Left ventricle myocardium superior (tissue), 1 donor: ENCODE measurements at regions not wholly inside any gene's neighbourhood (a gene's known extent, or its start where the extent isn't known, plus 50 kb on each side); places are given as distances from the start of the nearest gene placed in this dataset.

Experiments
- ATAC-seq: fragments of 200-7000 bp; cut with Tn5 transposase; one replicate; pipeline ENCODE4 v1.9.1; 2020; ENCODE audit warnings: mild to moderate bottlenecking, moderate library complexity
- DNase-seq: peaks from one replicate; pipeline ENCODE4 v3.0.0-alpha.2; 2020
- intact Hi-C: fragments of 100-400 bp; cut with micrococcal nuclease; formaldehyde crosslinking; loops from one replicate; pipeline ENCODE4 v1.11.0; 2022
- donor health status: DM: no; HTN: yes; CAD: no; lungs with severe emphysema.

GRCh38 chr9:29906065-29906464 lies 2332.8 kb upstream of the C9orf72 start:
- intact Hi-C loops: no loop called here
- ATAC-seq (no peak), DNase-seq (no peak)

- intact Hi-C loops: no loop called here
- DNase-seq: no peak
- no peak for ATAC-seq
Observed at GRCh38 chr9:29928072-29928471, 2354.8 kb upstream of the C9orf72 start.

DNA sequence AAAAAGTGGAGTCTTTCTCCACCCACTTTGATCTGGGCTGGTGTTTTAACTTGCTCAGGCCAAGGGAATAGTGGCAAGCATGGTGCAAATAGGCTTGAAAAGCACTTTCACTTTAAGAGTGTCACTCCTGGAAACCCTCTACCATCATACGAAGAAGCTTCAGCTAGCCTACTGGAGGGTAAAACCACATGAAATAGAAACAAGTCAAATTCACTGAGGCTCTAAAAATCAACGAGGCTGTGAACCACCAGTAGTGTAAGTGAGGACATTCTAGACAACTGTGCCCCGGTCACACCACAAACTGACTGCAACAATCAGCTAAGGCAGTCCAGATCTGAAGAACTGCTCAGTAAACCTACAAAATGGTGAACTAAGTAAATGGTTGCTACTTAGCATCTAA lies 2366.3 kb upstream of the C9orf72 start:
- DNase-seq: no peak
- intact Hi-C loops: no loop called here
- no peak for ATAC-seq

GRCh38 chr9:29945012-29945411 lies 2371.7 kb upstream of the C9orf72 start:
- DNase-seq (no peak), ATAC-seq (no peak)
- intact Hi-C loops: no loop called here

- DNase-seq (no peak), ATAC-seq (no peak)
- intact Hi-C loops: no loop called here
Observed at GRCh38 chr9:29958469-29958868, 2385.2 kb upstream of the C9orf72 start.

DNA sequence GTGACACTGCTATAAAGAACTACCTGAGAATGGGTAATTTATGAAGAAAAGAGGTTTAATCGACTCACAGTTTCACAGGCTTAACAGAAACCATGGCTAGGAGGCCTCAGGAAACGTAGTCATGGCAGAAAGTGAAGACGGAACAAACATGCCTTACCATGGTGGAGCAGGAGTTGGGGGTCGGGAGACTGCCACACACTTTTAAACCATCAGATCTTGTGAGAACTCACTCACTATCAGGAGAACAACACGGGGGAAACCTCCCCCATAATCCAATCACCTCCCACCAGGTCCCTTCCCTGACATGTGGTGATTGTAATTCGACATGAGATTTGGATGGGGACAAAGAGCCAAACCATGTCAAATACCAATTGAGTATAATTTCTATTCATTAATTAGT lies 2392.6 kb upstream of the C9orf72 start:
- DNase-seq (no peak), ATAC-seq (no peak)
- intact Hi-C loops: no loop called here

DNA sequence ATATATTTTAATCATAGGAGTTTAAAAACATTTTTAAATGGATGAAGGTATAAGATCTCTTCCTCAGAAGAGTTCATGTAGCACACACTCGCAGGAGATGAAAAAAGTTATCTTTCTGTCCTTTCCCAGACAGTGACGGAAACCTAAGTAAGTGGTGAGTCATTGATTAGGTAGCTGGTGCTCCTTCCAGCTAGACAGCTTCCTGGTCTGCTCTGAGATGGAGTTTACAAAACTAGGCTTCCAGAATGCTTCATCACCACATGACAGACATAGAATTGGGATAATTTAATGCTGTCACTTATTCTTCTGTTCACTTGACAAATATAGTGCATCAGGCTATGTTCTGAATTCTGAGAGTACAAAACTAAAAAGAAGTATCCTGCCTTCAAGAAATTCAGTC lies 2393.0 kb upstream of the C9orf72 start:
- DNase-seq: no peak
- ATAC-seq: no peak
- intact Hi-C loops: no loop called here

GRCh38 chr9:29968831-29969230 lies 2395.6 kb upstream of the C9orf72 start:
- intact Hi-C loops: no loop called here
- DNase-seq (no peak), ATAC-seq (no peak)

GRCh38 chr9:29969408-29969807 lies 2396.1 kb upstream of the C9orf72 start:
- no peak for DNase-seq
- intact Hi-C loops: no loop called here
- no peak for ATAC-seq

- intact Hi-C loops: no loop called here
- ATAC-seq: no peak
- no peak for DNase-seq
Observed at GRCh38 chr9:29969856-29970647, 2396.8 kb upstream of the C9orf72 start.

GRCh38 chr9:29974197-29974596 lies 2400.9 kb upstream of the C9orf72 start:
- ATAC-seq: no peak
- intact Hi-C loops: no loop called here
- DNase-seq: no peak

DNA sequence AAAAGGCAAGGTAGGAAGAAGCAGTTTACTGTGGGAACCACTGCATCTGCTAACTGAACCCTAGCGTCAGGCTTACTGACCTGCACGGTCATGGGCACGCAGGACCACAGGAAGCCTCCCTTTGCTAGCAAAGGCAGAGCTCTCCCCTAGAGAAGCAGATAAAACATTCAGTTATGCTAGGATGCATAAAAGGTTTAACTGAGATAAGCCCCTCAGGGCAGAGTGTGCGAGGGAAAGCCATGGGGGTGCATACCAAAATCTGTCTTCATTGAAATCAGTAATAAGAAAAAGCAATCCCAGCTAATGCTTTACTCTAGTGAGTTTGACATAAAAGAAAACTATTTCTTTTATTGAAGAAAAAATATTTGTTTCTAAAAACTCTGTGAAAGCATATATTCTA lies 2403.7 kb upstream of the C9orf72 start:
- ATAC-seq: no peak
- intact Hi-C loops: no loop called here
- DNase-seq: no peak

- ATAC-seq (no peak), DNase-seq (no peak)
- intact Hi-C loops: no loop called here
Observed at GRCh38 chr9:29981013-29981412, 2403.4 kb upstream of the ACO1 start.

- DNase-seq (no peak), ATAC-seq (no peak)
- intact Hi-C loops: no loop called here
Observed at GRCh38 chr9:29999645-30000044, 2384.8 kb upstream of the ACO1 start.

DNA sequence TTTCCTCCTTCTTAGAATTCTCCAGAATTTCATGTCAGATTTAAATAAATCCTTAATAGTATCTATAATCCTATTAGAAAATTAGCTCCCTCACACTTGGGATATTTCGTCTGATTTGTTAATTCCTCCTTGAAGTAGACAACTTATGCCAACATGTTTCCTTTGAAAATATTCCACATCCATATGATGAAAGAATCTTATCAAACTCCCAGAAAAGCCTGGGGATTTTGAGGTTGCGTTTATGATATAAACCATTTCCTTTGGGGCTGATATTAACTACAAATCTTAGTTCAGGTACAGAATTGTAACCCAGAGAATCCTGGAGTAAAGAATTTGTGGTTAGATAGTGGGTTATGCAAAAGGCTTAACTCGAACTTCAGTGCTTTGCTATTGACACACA lies 2373.8 kb upstream of the ACO1 start:
- ATAC-seq: no peak
- intact Hi-C loops: no loop called here
- DNase-seq: no peak

DNA sequence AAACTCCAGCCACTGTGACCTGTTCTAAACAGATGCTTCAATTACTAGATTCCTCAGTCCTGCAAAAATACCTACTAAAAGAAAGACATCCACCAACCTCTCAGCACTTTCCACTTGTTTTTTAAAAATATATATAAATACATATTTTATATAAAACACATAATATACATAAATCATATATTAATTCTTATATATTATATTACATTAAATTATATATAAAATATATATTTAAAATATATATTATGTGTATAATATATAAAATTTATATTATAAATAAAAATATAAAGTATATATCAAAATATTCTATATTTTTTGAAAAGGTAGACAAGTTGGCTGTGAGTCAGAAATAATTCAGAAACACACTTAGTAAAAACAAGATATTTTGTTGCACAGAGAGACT lies 2371.8 kb upstream of the ACO1 start:
- DNase-seq: no peak
- no peak for ATAC-seq
- intact Hi-C loops: no loop called here

DNA sequence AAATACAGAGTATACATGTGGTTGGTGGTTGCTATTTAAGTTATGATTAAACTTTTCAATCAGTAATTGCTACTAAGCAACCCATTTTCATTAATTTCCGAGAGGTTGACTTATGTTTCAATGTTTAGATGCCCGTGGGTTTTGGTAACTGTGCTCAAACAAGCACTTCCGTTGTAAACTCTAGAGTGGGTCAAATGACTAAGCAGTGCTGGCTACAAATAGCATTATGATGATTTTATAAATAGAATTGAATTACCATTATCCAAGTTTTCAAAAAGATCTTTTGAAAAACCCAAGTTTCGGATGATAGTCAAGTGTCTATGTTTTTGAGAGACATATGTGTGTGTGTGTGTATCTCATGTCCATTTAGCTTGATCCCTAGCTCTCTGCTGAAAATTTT lies 2369.4 kb upstream of the ACO1 start:
- DNase-seq: no peak
- ATAC-seq: no peak
- intact Hi-C loops: no loop called here

- intact Hi-C loops: no loop called here
- no peak for ATAC-seq
- no peak for DNase-seq
Observed at GRCh38 chr9:30020161-30020560, 2364.3 kb upstream of the ACO1 start.

GRCh38 chr9:30035761-30036160 lies 2348.7 kb upstream of the ACO1 start:
- ATAC-seq (no peak), DNase-seq (no peak)
- intact Hi-C loops: no loop called here

- DNase-seq: no peak
- intact Hi-C loops: no loop called here
- ATAC-seq: no peak
Observed at GRCh38 chr9:30036558-30036957, 2347.9 kb upstream of the ACO1 start.

GRCh38 chr9:30039712-30040111 lies 2344.7 kb upstream of the ACO1 start:
- DNase-seq (no peak), ATAC-seq (no peak)
- intact Hi-C loops: no loop called here

- no peak for DNase-seq
- ATAC-seq: no peak
- intact Hi-C loops: no loop called here
Observed at GRCh38 chr9:30048396-30048795, 2336.0 kb upstream of the ACO1 start.
